GM19397 (cell line): ENCODE measurements at regions not wholly inside any gene's neighbourhood (a gene's known extent, or its start where the extent isn't known, plus 50 kb on each side); places are given as distances from the start of the nearest gene placed in this dataset.
"Not testable (repeated sequence)": the region's sequence is repeated elsewhere in the genome, so short reads cannot be mapped to it uniquely, and the experiment has no call there.

Experiments
- ATAC-seq: cut with Tn5 transposase; IDR thresholded peaks from one replicate; pipeline ENCODE4 v1.9.1; 2021; ENCODE audit warnings: mild to moderate bottlenecking, moderate library complexity; ENCODE audit not compliant: unreplicated experiment

- ATAC-seq = no peak
Observed at GRCh38 chr5:67610186-67610912, 413.8 kb upstream of the CD180 start.

DNA sequence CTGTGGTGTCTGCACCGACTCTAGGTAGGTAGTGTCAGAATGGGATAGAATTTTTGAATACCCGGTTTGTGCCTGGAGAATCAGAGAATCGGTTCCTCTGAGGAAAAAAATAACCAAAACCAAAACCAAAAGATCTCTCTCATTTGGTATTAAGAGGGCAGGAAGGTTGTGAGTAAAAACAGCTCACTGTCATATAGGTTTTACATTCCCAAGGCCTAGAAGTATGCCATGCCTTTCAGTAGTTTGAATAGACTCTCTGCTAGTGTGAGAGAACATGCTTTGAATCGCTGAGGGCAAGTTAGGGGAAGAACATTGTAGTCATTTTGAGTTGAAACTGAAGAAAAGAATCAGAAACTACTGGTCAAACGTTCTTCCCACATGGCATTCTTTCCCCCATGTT, 411.4 kb upstream of the CD180 start:
- no peak for ATAC-seq

DNA sequence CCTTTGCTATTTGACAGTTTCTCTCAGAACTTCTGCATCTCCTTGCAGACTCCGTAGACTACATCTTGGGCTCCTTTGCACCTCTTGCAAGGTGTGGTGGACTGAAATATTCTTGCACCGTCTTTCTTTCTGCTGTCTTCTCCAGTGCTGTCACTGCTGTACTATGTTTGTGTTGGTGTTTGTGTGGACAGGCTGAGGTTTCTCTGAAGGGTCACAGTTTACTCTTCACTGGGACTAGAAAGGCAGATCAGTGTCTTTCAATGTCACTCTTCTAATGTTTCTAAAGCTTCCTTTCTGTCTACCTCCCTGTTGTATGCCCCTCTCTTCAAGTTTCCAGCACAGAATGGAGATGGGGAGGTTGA, 410.0 kb upstream of the CD180 start:
- no peak for ATAC-seq

DNA sequence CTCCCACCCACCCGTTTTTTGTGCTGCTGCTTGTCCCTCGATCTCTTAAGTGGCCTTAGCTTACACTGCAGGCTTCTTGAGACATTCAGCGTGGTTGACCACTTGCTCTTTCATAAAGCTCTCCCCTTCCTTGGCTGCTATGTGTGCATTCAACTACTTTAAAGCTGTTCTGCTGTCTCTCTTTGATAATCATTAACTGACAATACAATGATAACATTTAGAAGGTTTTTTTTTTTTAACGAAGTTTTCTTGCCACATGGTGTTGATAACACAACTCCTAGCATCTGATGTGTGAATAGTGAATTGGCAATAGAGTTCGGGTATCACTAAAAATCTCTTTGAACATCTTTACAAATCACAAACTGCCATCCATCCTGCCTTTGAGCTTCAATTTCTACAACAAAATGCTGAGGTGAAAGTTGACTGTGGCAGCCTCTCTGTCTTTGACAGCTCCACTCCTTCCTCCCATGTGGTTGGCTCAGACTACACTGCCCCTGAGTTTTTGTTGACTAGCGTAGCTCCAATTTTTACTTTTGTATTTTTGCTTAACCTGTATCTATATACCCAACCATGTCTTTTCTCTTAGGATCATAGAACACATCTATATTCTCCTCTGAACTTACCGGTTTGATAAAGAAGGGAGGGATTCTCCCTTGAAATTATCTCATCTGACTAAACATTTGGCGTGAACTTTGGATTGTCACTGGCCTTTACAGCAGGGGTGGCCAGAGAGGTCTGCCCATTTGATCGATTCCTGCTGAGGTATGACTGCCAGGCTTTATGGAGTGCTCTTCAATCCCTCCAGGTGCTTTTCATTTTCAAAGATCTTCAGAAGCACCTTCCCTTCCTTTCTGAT, 409.4 kb upstream of the CD180 start:
- no peak for ATAC-seq

DNA sequence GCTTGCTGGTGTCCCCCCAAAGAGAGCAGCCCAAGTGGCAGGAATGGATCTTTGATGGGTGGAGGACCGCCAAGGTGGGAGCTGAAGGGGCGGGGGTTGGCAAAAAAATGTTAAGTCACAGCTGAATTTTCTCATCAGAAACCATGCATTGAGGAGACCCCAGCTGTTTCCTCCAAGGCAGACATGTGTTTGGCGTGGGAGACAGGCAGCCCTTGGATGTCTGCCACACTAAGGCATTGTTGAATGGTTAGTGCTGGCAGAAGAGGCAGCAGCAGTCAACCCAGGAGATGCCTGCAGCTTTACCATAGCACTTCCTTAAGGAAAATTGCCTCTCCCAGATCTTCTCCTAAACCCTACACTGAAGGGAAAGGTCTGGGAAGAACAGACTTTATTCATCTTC, 394.9 kb upstream of the CD180 start:
- no peak for ATAC-seq

DNA sequence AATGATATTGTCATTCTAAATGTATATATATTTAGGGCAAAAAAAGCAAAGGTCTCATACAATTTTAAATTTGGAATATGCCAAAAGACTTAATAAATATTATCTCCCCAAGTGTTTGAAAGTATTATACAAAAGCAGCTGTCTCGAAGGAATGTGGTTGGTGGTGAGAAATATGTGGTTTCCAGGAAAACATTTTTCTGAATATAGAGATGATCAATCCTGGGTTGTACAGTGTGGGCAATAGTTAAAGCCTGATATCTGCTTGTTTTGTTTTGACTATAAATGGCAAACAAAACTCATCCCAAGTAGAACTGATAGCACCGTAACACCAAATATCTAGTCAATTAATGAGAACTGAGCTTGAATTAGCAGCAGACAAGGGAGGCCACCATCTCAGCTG, 391.8 kb upstream of the CD180 start:
- ATAC-seq = no peak

DNA sequence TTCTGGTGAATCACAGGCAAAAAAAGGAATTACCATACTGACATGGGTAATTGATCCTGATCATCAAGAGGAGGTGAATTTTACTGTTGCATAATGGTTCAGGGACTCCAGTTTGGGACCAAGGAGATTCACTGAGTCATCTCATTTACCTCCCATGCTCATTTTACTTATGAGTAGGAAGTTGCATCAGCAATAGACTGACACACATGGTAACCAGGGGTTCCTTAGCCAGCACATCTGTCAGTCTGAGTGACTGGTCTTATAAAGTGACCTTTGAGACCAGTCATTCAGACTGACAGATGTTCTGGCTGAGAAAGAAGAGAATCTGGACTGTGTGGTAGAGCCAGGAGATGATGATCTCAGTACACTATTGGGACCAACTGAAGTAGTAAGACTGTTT, 384.6 kb upstream of the CD180 start:
- no peak for ATAC-seq

DNA sequence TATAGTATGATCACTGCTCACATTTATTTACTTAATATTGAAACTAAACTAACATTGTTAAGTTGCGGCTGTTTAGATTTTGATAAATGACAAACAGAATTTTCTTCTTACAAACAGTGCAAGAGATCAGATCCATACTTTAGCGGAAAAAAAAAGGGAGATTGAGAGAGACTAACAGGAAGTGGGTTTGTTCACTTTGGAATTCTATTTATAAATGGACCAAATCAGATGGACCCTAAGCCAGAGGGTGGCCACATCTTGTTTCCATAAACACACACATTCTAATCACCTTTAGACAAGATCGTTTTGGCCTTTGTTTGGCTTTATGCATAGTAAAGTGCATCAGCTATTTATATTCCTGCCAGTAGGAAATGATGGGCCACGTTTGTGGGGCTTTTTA, 381.4 kb upstream of the CD180 start:
- ATAC-seq = no peak

- no peak for ATAC-seq
Observed at GRCh38 chr5:67577424-67577823, 380.8 kb upstream of the CD180 start.

GRCh38 chr5:67576112-67576511, 379.5 kb upstream of the CD180 start:
- ATAC-seq = no peak

DNA sequence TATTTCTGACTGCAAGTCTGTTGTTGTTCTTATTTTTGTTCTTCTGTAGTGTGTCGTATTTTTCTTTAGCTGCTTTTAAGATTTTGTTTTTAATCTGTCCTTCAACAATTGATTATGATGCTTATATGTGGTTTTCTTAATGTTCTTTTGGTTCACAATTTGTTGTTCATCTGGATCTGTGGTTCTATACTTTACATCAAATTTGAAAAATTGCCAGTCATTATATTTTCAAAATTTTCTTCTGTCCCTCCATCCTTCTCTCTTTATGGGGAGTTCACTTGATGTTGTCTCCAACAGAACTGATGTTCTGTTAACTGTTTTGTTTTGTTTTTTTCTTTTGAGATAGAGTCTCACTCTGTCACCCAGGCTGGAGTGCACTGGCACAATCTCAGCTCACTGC, 378.5 kb upstream of the CD180 start:
- no peak for ATAC-seq

DNA sequence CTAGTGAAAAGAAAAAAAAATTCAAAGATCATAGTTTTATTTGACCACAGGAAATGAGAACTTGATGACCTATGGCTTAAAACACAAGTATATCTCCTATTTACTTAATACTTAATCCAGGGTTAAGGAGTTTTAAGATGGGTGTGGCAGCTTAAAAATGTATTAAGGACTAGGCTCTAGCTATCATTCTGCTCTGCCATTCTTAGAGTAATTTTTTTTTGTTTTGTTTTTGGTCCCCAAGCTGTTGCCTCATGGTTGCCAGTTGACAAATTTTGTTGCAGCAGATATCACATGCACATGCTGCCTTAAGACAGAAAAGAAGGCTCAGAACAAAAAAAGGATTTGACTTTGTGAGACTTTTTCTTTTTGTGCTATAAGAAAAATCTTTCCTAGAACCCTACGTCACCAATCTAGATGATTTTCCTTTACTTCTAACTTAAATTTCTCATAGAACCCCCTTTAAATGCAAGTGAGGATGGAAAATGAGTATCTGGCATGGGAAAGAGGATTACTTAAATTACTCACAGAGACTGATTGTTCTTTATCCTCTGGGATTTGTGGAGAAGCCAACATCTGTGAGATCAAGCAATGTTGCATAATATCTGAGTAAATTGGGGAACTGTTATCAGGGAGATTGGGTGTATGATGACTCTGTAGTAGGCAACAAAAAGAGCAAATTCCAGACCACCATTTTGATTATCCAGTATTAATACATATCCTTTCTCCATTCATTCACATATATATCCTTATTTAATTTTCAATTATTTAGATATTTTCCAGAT, 364.7 kb upstream of the CD180 start:
- ATAC-seq = no peak

DNA sequence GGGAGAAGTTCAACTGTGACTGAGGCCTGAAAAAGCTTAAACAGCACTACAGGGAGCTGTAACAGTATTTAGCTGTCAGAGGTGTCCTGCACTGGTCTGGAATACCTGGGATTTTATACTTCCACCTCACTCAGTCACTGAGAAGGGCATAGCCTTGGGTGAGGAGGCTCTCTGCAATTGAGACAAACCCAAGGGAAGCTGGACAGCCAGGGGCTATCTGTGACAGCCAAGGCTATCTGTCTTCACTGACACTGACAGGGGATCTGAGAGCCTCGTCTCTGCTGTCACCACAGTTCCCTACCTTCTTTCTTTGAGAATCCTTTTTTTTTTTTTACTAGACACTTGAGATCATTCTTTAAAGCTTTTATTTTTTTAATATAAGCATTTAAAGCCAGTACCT, 356.2 kb upstream of the CD180 start:
- no peak for ATAC-seq

DNA sequence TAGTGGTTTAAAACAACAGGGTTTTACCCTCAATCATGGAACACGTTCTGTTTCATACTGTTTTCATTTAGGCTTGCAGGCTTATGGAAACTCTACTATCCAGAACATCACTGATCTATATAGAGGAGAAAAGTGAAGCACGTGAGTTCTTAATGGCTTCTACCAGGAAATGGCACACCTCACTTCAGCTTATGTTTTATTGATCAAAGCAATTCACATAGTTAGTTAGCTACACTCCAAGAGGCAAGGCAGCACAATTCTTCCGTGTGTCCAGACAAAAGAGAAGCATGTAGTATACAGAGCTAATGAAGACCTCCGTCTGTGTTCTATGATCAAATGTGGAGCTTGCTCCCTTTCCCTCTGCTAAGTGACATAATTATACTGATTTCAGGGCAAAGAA, 353.3 kb upstream of the CD180 start:
- ATAC-seq = no peak

DNA sequence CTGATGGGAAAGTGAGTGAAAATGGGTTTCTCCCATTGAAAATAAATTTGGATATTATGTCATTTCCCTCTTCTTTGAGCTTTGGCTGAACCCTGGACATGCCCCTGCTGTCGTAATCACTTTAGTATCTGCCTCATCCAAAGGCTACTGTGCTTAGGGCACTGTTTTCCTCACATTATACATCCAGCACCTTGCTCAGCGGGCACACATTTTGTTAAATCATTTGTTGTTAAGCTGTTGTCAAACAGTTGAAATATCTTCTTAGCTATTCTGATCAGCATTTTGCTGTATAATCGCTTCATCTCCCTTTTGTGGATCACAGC, 352.7 kb upstream of the CD180 start:
- no peak for ATAC-seq

DNA sequence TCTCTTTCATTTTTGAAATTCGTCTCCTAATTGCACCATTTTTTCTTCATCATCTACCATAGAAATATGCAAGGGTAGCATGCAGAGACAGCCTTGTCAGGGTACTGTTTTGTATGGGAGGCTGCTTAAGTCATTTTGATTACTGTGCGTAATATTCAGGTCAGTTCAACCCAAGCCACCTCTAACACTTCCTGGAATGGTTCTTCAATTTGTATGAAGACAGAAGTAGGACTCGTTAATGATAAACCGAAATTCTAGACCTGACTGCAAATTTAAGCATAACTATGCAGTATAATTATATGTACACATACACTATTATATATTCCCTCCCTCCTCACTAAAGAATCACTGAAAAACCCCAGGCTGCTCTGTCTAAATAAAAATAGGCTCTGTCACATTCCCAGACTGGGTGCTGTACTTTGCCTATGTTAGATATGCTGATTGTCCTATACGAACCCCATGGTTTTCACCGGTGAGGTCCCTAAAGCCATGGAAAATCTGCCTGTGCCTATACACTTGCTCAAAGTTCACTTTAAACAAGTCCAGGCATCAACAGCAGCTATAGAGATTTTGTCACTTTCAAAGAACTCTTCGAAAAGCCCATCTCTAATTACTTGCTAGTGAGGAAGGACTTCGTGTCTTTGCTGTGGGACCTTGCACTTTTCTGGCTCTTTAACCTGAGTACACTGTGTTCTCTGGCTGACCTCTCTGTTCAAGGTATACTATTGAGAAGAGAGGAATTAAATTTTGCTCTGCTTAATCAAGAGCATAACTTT, 352.1 kb upstream of the CD180 start:
- no peak for ATAC-seq

DNA sequence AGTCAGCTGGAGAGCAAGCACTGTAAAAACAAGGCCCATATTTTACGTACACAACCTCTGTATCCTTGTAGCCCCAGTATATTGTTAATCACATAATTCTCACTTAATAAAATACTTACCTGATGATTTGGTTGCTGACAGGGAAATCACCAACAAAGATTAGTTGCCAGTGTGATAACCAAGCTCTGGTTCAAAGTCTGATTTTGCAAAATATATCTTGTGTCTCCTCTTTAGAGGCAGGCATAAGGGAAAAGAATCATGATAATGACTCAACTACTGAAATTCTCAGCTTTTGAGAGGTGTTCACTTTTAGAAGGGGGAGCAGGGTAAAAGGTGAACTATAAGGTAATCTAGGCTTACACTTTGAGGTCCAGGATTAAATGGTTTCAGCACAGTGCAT, 351.1 kb upstream of the CD180 start:
- no peak for ATAC-seq

DNA sequence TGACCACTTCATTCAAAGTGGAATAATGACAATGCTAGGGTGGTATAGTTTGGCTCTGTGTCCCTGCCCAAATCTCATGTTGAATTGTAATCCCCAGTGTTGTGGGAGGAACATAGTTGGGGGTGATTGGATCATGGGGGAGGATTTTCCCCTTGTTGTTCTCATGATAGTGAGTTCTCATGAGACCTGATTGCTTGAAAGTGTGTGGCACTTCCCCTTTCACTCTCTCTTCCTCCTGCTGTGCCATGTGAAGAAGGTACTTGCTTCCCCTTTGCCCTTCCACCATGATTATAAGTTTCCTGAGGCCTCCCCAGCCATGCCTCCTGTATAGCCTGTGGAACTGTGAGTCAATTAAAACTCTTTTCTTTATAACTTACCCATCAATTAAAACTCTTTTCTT, 348.3 kb upstream of the CD180 start:
- ATAC-seq = not testable (repeated sequence)

DNA sequence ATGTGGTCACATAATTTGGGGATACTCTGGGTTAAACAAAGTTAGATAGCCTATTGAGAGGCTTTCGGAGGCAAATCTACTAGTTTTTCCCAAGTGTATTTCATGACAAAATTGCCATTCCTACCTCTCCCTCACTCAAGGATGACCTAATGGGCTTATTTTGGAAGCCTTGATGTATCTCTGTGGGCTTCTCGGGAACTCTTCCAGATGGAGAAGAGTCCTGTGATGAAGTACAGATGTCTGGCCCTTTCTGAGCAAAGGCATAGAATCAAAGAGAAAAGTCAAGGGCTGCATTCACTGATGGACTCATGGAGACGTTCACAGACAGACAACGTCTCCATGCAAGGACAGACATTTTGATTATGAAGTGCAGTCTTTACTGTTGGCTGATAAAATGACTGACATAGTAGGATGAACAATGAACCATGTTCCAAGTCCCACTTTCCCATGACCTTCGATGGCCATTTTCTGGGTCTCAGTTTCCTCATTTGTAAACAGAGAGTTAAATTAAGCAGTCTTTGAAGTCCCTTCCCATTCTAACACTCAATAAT, 347.2 kb upstream of the CD180 start:
- no peak for ATAC-seq

GRCh38 chr5:67542479-67542878, 345.9 kb upstream of the CD180 start:
- ATAC-seq = no peak

GRCh38 chr5:67541875-67542274, 345.3 kb upstream of the CD180 start:
- no peak for ATAC-seq
